ENCODE measurements at regions not wholly inside any gene's neighbourhood (a gene's known extent, or its start where the extent isn't known, plus 50 kb on each side); places are given as distances from the start of the nearest gene placed in this dataset.

GRCh38 chr13:61765940-61766666 is 350.5 kb upstream of the PCDH20 start:
- no peak overlapping the region for H3K4me3 ChIP-seq
- FAIRE-seq, result no peak
- in situ Hi-C loops (cut with MboI), result no loop called here
- no peaks in the 10 kb centered on the region for H3K4me1 ChIP-seq (ENCODE audit: control insufficient read depth, insufficient read depth, low read length)
- H3K27ac ChIP-seq (ENCODE audit: control insufficient read depth, insufficient read depth), result no peak overlapping the region
- H3K9ac ChIP-seq (ENCODE audit: control insufficient read depth, insufficient read depth, low read length), result no peak overlapping the region
- H3K4me2 ChIP-seq (ENCODE audit: control insufficient read depth, insufficient read depth), result no peak overlapping the region
- H3K9me3 ChIP-seq (replicated peaks; ENCODE audit: control insufficient read depth, insufficient read depth, low read length), result no peaks in the 10 kb centered on the region
- no peaks in the 10 kb centered on the region for H3K27me3 ChIP-seq (replicated peaks in 1 of 2; ENCODE audit: control insufficient read depth in 2 of 2, insufficient read depth in 2 of 2, low read length in 1 of 2)
- ChIA-PET SMC1A (ENCODE audit: uncharacterized antibody, unreplicated experiment) (interaction anchor here (1.8 kb wide), 1 partner anchor 9 kb away, joined by 3 read pairs; no protein-coding TSS in a partner anchor), RAD21 (ENCODE audit: unreplicated experiment) (no interaction called here), CTCF (no interaction called here), POLR2A (no interaction called here)
- no TSS peak for BruUV-seq (replicated peaks)
- TF ChIP-seq EP300 (IDR thresholded peaks at IDR 0.05; ENCODE audit: borderline replicate concordance in 1 of 2, control insufficient read depth in 1 of 2, low read depth in 2 of 2, low read length in 2 of 2), result no peak
- no peak for TF ChIP-seq RUNX3 (IDR thresholded peaks at IDR 0.05; ENCODE audit: low read length)
- no peak for TF ChIP-seq NFYB (IDR thresholded peaks at IDR 0.05; ENCODE audit: insufficient read depth, low read depth, low read length)
- TF ChIP-seq CHD1 (IDR thresholded peaks at IDR 0.05; ENCODE audit: low read depth, low read length), result no peak
- no peak for TF ChIP-seq KLF5 (IDR thresholded peaks at IDR 0.05; ENCODE audit: partially characterized antibody)
- TF ChIP-seq BMI1 (IDR thresholded peaks at IDR 0.05; ENCODE audit: borderline replicate concordance), result no peak
- no peak for TF ChIP-seq WRNIP1 (IDR thresholded peaks at IDR 0.05; ENCODE audit: borderline replicate concordance, low read depth, low read length)
- H3K79me2 ChIP-seq (ENCODE audit: control insufficient read depth, insufficient read depth, low read length), result no peaks in the 10 kb centered on the region
- no peaks in the 10 kb centered on the region for H3K36me3 ChIP-seq (ENCODE audit: control insufficient read depth in 2 of 2, insufficient read depth in 2 of 2, low read length in 1 of 2)
- H4K20me1 ChIP-seq (ENCODE audit: control insufficient read depth, insufficient read depth), result no peaks in the 10 kb centered on the region
- ATAC-seq, result no peak
- no peak overlapping the region for H2AFZ ChIP-seq (ENCODE audit: control insufficient read depth, low read depth, low read length)
- 44% methylated on average over 14 of the region's 14 CpGs for WGBS (ENCODE audit: insufficient coverage, insufficient replicate concordance, low lambda C conversion rate, missing lambda C conversion rate)
- DNase-seq (ENCODE audit: low read depth, low spot score), result no peak
- intact Hi-C loops (cut with micrococcal nuclease; ENCODE audit: unreplicated experiment), result no loop called here

- Histone ChIP-seq H3K4me2 (ENCODE audit: control insufficient read depth, insufficient read depth) (no peak overlapping the region), H3K27ac (ENCODE audit: control insufficient read depth, insufficient read depth) (no peak overlapping the region), H3K4me3 (no peak overlapping the region), H3K79me2 (ENCODE audit: control insufficient read depth, insufficient read depth, low read length) (no peaks in the 10 kb centered on the region), H3K27me3 (replicated peaks in 1 of 2; ENCODE audit: control insufficient read depth in 2 of 2, insufficient read depth in 2 of 2, low read length in 1 of 2) (no peaks in the 10 kb centered on the region), H3K36me3 (ENCODE audit: control insufficient read depth in 2 of 2, insufficient read depth in 2 of 2, low read length in 1 of 2) (no peaks in the 10 kb centered on the region), H3K9me3 (replicated peaks; ENCODE audit: control insufficient read depth, insufficient read depth, low read length) (no peaks in the 10 kb centered on the region), H4K20me1 (ENCODE audit: control insufficient read depth, insufficient read depth) (no peaks in the 10 kb centered on the region), H3K4me1 (ENCODE audit: control insufficient read depth, insufficient read depth, low read length) (no peaks in the 10 kb centered on the region), H3K9ac (ENCODE audit: control insufficient read depth, insufficient read depth, low read length) (no peak overlapping the region), H2AFZ (ENCODE audit: control insufficient read depth, low read depth, low read length) (no peak overlapping the region)
- intact Hi-C loops (cut with micrococcal nuclease; ENCODE audit: unreplicated experiment), result no loop called here
- CTCF ChIA-PET, result no interaction called here
- in situ Hi-C loops (cut with MboI), result no loop called here
- WGBS (ENCODE audit: insufficient coverage, insufficient replicate concordance, low lambda C conversion rate, missing lambda C conversion rate), result 45% methylated on average over 15 of the region's 16 CpGs
- POLR2A ChIA-PET, result no interaction called here
- FAIRE-seq (no peak), DNase-seq (ENCODE audit: low read depth, low spot score) (no peak), ATAC-seq (no peak)
- TF ChIP-seq RB1 (IDR thresholded peaks at IDR 0.05; ENCODE audit: borderline replicate concordance) (no peak), ZBED1 (IDR thresholded peaks at IDR 0.05; ENCODE audit: borderline replicate concordance) (no peak), RBBP5 (conservative IDR thresholded peaks at IDR 0.05) (no peak), BACH1 (IDR thresholded peaks at IDR 0.05; ENCODE audit: borderline replicate concordance) (no peak), CHD2 (IDR thresholded peaks at IDR 0.05; ENCODE audit: borderline replicate concordance, low read depth, low read length) (no peak)
- no TSS peak for BruUV-seq (replicated peaks)
- RAD21 ChIA-PET (ENCODE audit: unreplicated experiment), result no interaction called here
- SMC1A ChIA-PET (ENCODE audit: uncharacterized antibody, unreplicated experiment), result no interaction called here
Observed at GRCh38 chr13:61765181-61765742, 349.6 kb upstream of the PCDH20 start.
